ENCODE measurements at regions not wholly inside any gene's neighbourhood (a gene's known extent, or its start where the extent isn't known, plus 50 kb on each side); places are given as distances from the start of the nearest gene placed in this dataset.
"Not testable (repeated sequence)": the region's sequence is repeated elsewhere in the genome, so short reads cannot be mapped to it uniquely, and the experiment has no call there.

- DNase-seq (ENCODE audit: low read depth) = peak; percentile 39
Observed at GRCh38 chr1:120357046-120357445, 57.8 kb upstream of the NBPF8 start.

GRCh38 chr1:120356170-120356569 lies 58.7 kb upstream of the NBPF8 start:
- DNase-seq (ENCODE audit: low read depth) = not testable (repeated sequence)

- DNase-seq (ENCODE audit: low read depth) = peak; percentile 10
Observed at GRCh38 chr1:120354618-120355184, 60.1 kb upstream of the NBPF8 start.

- not testable (repeated sequence) for DNase-seq (ENCODE audit: low read depth)
Observed at GRCh38 chr1:120342231-120343073, 72.4 kb upstream of the NBPF8 start.

GRCh38 chr1:120341756-120342155 lies 73.1 kb upstream of the NBPF8 start:
- DNase-seq (ENCODE audit: low read depth) = peak; percentile 1

- peak; percentile 42 for DNase-seq (ENCODE audit: low read depth)
Observed at GRCh38 chr1:120340838-120341751, 73.7 kb upstream of the NBPF8 start.

GRCh38 chr1:120315738-120316137 lies 99.1 kb upstream of the NBPF8 start:
- not testable (repeated sequence) for DNase-seq (ENCODE audit: low read depth)

- not testable (repeated sequence) for DNase-seq (ENCODE audit: low read depth)
Observed at GRCh38 chr1:120311930-120312329, 102.9 kb upstream of the NBPF8 start.

- not testable (repeated sequence) for DNase-seq (ENCODE audit: low read depth)
Observed at GRCh38 chr1:120308940-120309578, 105.8 kb upstream of the NBPF8 start.

GRCh38 chr1:120305046-120305445 lies 109.8 kb upstream of the NBPF8 start:
- DNase-seq (ENCODE audit: low read depth) = not testable (repeated sequence)

- DNase-seq (ENCODE audit: low read depth) = not testable (repeated sequence)
Observed at GRCh38 chr1:120304341-120304740, 110.5 kb upstream of the NBPF8 start.

- not testable (repeated sequence) for DNase-seq (ENCODE audit: low read depth)
Observed at GRCh38 chr1:120299433-120300057, 115.3 kb upstream of the NBPF8 start.

GRCh38 chr1:120298487-120298886 lies 116.3 kb upstream of the NBPF8 start:
- not testable (repeated sequence) for DNase-seq (ENCODE audit: low read depth)

GRCh38 chr1:120297345-120297953 lies 117.4 kb upstream of the NBPF8 start:
- not testable (repeated sequence) for DNase-seq (ENCODE audit: low read depth)

- not testable (repeated sequence) for DNase-seq (ENCODE audit: low read depth)
Observed at GRCh38 chr1:120290105-120290504, 113.8 kb upstream of the SEC22B start.

- not testable (repeated sequence) for DNase-seq (ENCODE audit: low read depth)
Observed at GRCh38 chr1:120289601-120290074, 113.3 kb upstream of the SEC22B start.

- not testable (repeated sequence) for DNase-seq (ENCODE audit: low read depth)
Observed at GRCh38 chr1:120288814-120289600, 112.7 kb upstream of the SEC22B start.

GRCh38 chr1:120288167-120288566 lies 111.8 kb upstream of the SEC22B start:
- not testable (repeated sequence) for DNase-seq (ENCODE audit: low read depth)

- DNase-seq (ENCODE audit: low read depth) = not testable (repeated sequence)
Observed at GRCh38 chr1:120282744-120283464, 106.6 kb upstream of the SEC22B start.

Measured in activated T-cell treated with anti-CD3 and anti-CD28 coated beads for 48 hours (primary cell).